GM18867 (cell line): ENCODE measurements at regions not wholly inside any gene's neighbourhood (a gene's known extent, or its start where the extent isn't known, plus 50 kb on each side); places are given as distances from the start of the nearest gene placed in this dataset.

ENCODE experiments used
- ATAC-seq: cut with Tn5 transposase; IDR thresholded peaks from one replicate; pipeline ENCODE4 v1.9.1; 2021; ENCODE audit warnings: mild to moderate bottlenecking, moderate library complexity; ENCODE audit not compliant: unreplicated experiment

- peak; percentile 41 for ATAC-seq
Observed at GRCh38 chr6:7960848-7961247, 50.3 kb upstream of the TXNDC5 start.
